ENCODE measurements at regions not wholly inside any gene's neighbourhood (a gene's known extent, or its start where the extent isn't known, plus 50 kb on each side); places are given as distances from the start of the nearest gene placed in this dataset.

DNA sequence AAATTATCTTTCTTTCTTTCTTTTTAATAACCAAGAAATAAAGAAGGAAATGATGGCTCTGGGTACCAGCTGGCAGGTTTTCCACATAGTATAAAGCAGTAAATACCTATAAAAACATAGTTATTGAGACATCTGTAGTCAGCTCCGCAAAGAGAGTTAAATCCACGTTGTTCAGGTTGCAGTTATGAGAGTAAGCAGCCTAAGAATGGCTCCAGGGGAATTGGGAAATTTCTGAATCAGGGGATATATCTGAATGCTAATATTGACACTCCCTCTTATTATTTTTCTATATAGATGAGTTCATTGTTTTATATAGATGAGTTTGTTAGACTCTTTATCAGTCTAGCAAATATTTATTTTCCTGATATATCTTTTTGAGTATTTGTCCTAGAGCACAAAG is 322.0 kb upstream of the LRRC4C start:
- Histone ChIP-seq H3K27me3 (ENCODE audit: control insufficient read depth, insufficient read depth, low read length) (no peaks in the 10 kb centered on the region), H3K27ac (ENCODE audit: low read length) (no peak overlapping the region), H3K4me1 (ENCODE audit: control insufficient read depth, insufficient read depth, low read length) (no peaks in the 10 kb centered on the region), H3K36me3 (ENCODE audit: control insufficient read depth, insufficient read depth, low read length) (no peaks in the 10 kb centered on the region), H3K9me3 (ENCODE audit: control insufficient read depth, insufficient read depth, low read depth, low read length) (no peaks in the 10 kb centered on the region), H3K4me3 (ENCODE audit: low read depth in 2 of 2, low read length in 2 of 2) (no peak overlapping the region)
- TF ChIP-seq TCF7L2 (IDR thresholded peaks at IDR 0.05; ENCODE audit: low read depth, low read length), result no peak
- POLR2A ChIA-PET, result no interaction called here
- CTCF ChIA-PET, result no interaction called here
- BruUV-seq (replicated peaks), result no TSS peak
- ATAC-seq (no peak), DNase-seq (ENCODE audit: low read depth, low spot score) (no peak)
- in situ Hi-C loops (cut with HindIII; ENCODE audit: low pct_unique_long_range_greater_than_20kb, low sequenced_read_pairs) (no loop called here), intact Hi-C loops (cut with micrococcal nuclease; ENCODE audit: unreplicated experiment) (no loop called here)

DNA sequence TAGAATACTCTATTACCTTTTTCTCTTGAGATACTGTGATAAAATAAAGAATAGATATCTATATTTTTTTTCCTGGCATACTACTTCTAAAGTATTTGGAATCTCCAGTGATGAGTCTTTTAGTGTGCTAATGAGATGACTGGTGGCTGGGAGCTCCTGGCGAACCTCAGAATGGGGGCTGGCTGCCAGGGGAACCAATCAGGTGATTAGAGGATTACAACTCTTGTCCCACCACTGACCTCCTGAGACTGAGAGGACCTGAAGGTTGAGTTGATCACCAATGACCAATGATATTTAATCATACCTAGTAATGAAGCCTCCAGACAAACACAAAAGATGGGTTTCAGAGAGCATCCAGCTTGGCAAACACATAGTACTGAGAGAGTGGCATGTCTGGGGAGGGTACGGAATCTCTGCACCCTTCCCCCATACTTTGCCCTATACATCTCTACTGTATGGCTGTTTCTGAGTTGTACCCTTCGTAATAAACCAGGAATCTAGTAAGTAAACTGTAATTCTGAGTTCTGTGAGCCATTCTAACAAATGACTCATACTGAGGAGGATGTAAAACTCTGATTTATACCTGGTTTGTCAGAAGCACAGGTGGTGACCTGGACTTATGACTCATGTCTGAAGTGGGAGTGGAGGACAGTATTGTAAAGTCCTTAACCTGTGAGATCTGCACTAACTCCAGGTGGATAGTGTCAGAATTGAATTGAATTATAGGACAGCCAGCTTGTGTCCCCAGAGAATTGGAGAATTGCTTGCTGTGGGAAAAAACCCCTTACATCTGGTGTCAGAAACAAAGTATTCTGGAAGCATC is 325.3 kb upstream of the LRRC4C start:
- H3K27ac ChIP-seq (ENCODE audit: low read length), result no peak overlapping the region
- BruUV-seq (replicated peaks), result no TSS peak
- H3K9me3 ChIP-seq (ENCODE audit: control insufficient read depth, insufficient read depth, low read depth, low read length), result no peaks in the 10 kb centered on the region

More for the DNA sequence above, 325.3 kb upstream of the LRRC4C start:
- peak; percentile 7 for DNase-seq (ENCODE audit: low read depth, low spot score)
- Histone ChIP-seq H3K27me3 (ENCODE audit: control insufficient read depth, insufficient read depth, low read length) (no peaks in the 10 kb centered on the region), H3K36me3 (ENCODE audit: control insufficient read depth, insufficient read depth, low read length) (no peaks in the 10 kb centered on the region), H3K4me3 (ENCODE audit: low read depth in 2 of 2, low read length in 2 of 2) (no peak overlapping the region), H3K4me1 (ENCODE audit: control insufficient read depth, insufficient read depth, low read length) (no peaks in the 10 kb centered on the region)
- no peak for ATAC-seq
- in situ Hi-C loops (cut with HindIII; ENCODE audit: low pct_unique_long_range_greater_than_20kb, low sequenced_read_pairs) (no loop called here), intact Hi-C loops (cut with micrococcal nuclease; ENCODE audit: unreplicated experiment) (no loop called here)
- CTCF ChIA-PET, result no interaction called here
- POLR2A ChIA-PET, result no interaction called here
- TF ChIP-seq POLR2AphosphoS5 (IDR thresholded peaks at IDR 0.05; ENCODE audit: low read depth, low read length), result no peak
- TF ChIP-seq TCF7L2 (IDR thresholded peaks at IDR 0.05; ENCODE audit: low read depth, low read length), result no peak
- TF ChIP-seq SIN3A (IDR thresholded peaks at IDR 0.05; ENCODE audit: borderline replicate concordance, insufficient read depth, low read depth, low read length), result no peak
- TF ChIP-seq, protein P1, sequence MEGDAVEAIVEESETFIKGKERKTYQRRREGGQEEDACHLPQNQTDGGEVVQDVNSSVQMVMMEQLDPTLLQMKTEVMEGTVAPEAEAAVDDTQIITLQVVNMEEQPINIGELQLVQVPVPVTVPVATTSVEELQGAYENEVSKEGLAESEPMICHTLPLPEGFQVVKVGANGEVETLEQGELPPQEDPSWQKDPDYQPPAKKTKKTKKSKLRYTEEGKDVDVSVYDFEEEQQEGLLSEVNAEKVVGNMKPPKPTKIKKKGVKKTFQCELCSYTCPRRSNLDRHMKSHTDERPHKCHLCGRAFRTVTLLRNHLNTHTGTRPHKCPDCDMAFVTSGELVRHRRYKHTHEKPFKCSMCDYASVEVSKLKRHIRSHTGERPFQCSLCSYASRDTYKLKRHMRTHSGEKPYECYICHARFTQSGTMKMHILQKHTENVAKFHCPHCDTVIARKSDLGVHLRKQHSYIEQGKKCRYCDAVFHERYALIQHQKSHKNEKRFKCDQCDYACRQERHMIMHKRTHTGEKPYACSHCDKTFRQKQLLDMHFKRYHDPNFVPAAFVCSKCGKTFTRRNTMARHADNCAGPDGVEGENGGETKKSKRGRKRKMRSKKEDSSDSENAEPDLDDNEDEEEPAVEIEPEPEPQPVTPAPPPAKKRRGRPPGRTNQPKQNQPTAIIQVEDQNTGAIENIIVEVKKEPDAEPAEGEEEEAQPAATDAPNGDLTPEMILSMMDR (IDR thresholded peaks at IDR 0.05), result no peak
- TF ChIP-seq, protein P2, sequence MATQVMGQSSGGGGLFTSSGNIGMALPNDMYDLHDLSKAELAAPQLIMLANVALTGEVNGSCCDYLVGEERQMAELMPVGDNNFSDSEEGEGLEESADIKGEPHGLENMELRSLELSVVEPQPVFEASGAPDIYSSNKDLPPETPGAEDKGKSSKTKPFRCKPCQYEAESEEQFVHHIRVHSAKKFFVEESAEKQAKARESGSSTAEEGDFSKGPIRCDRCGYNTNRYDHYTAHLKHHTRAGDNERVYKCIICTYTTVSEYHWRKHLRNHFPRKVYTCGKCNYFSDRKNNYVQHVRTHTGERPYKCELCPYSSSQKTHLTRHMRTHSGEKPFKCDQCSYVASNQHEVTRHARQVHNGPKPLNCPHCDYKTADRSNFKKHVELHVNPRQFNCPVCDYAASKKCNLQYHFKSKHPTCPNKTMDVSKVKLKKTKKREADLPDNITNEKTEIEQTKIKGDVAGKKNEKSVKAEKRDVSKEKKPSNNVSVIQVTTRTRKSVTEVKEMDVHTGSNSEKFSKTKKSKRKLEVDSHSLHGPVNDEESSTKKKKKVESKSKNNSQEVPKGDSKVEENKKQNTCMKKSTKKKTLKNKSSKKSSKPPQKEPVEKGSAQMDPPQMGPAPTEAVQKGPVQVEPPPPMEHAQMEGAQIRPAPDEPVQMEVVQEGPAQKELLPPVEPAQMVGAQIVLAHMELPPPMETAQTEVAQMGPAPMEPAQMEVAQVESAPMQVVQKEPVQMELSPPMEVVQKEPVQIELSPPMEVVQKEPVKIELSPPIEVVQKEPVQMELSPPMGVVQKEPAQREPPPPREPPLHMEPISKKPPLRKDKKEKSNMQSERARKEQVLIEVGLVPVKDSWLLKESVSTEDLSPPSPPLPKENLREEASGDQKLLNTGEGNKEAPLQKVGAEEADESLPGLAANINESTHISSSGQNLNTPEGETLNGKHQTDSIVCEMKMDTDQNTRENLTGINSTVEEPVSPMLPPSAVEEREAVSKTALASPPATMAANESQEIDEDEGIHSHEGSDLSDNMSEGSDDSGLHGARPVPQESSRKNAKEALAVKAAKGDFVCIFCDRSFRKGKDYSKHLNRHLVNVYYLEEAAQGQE (IDR thresholded peaks at IDR 0.05; ENCODE audit: insufficient read depth in 1 of 2, low read depth in 2 of 2, low read length in 1 of 2), result no peak

All from Panc1 (cell line).